ENCODE measurements at regions not wholly inside any gene's neighbourhood (a gene's known extent, or its start where the extent isn't known, plus 50 kb on each side); places are given as distances from the start of the nearest gene placed in this dataset.

DNA sequence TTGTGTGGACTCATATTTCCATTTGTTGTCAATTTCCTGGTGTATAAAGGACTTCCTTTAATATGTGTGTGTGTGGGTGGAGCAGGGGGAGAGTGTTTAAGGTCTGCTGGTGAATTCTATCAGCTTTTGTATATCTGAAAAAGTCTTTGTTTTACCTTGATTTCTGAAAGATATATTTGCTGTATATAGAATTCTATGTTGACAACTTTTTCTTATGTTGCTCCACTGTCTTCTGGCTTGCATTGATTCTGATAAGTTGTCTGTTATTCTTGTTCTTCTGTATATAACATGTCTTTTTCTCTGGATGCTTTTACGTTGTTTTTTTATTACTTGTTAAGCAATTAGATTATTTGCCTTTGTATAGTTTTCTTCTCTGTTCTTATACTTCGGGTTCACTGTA lies 90.0 kb upstream of the CEP162 start:
- Histone ChIP-seq H3K4me2 (ENCODE audit: insufficient read depth in 1 of 2, low read depth in 2 of 2, low read length in 2 of 2) (no peak overlapping the region), H2BK5ac (ENCODE audit: low read depth, low read length) (no peak overlapping the region), H3K36me3 (ENCODE audit: control insufficient read depth in 2 of 4, insufficient read depth in 4 of 4, low read length in 3 of 4) (no peaks in the 10 kb centered on the region), H3K18ac (ENCODE audit: extremely low read depth, low read length) (no peak overlapping the region), H4K20me1 (replicated peaks in 1 of 2; ENCODE audit: control insufficient read depth in 1 of 2, insufficient read depth in 2 of 2, low read length in 2 of 2) (peaks cover 0 to 1% of the 10 kb centered on the region in 2 experiments), H4K91ac (replicated peaks; ENCODE audit: insufficient read length, low read length) (no peak overlapping the region), H3K4ac (replicated peaks; ENCODE audit: insufficient read length, low read depth, low read length) (no peak overlapping the region), H3K79me1 (ENCODE audit: low read depth, low read length) (no peaks in the 10 kb centered on the region), H3K27ac (ENCODE audit: low read depth, low read length) (no peak overlapping the region), H3K4me1 (replicated peaks in 1 of 4; ENCODE audit: control insufficient read depth in 3 of 4, insufficient read depth in 4 of 4, low read length in 3 of 4) (no peaks in the 10 kb centered on the region), H3K79me2 (ENCODE audit: control insufficient read depth in 1 of 2, insufficient read depth in 2 of 2, low read length in 2 of 2) (no peaks in the 10 kb centered on the region), H3K4me3 (ENCODE audit: extremely low read depth in 1 of 4, insufficient read depth in 2 of 4, low read depth in 3 of 4, low read length in 4 of 4) (no peak overlapping the region), H4K5ac (ENCODE audit: insufficient read length, low read depth, low read length) (no peak overlapping the region), H3K56ac (replicated peaks; ENCODE audit: insufficient read length, low read depth, low read length) (no peak overlapping the region), H3K9ac (replicated peaks in 1 of 4; ENCODE audit: extremely low read depth in 1 of 4, low read depth in 3 of 4, low read length in 3 of 4) (no peak overlapping the region), H4K8ac (ENCODE audit: extremely low read depth, insufficient read depth, low read length) (no peak overlapping the region), H3K27me3 (replicated peaks in 1 of 4; ENCODE audit: control insufficient read depth in 3 of 4, extremely low read depth in 1 of 4, insufficient read depth in 3 of 4, low read length in 3 of 4) (no peaks in the 10 kb centered on the region), H2BK15ac (ENCODE audit: low read length) (no peak overlapping the region), H2BK120ac (replicated peaks; ENCODE audit: low read depth, low read length) (no peak overlapping the region), H3K23me2 (ENCODE audit: low read depth, low read length) (no peaks in the 10 kb centered on the region), H3K23ac (ENCODE audit: insufficient read length) (no peak overlapping the region), H2BK20ac (ENCODE audit: low read length) (no peak overlapping the region), H3K9me3 (ENCODE audit: insufficient read depth in 2 of 2, low read depth in 1 of 2, low read length in 1 of 2) (no peaks in the 10 kb centered on the region), H2BK12ac (ENCODE audit: low read depth, low read length) (no peak overlapping the region), H3K14ac (ENCODE audit: insufficient read length) (no peak overlapping the region), H2AFZ (ENCODE audit: low read length) (no peak overlapping the region), H2AK5ac (ENCODE audit: low read depth, low read length) (no peak overlapping the region)
- 90% methylated on average over 2 of the region's 2 CpGs; no CpG with 5 or more reads in 1 of the 2 experiments for WGBS, 2 experiments (ENCODE audit: extremely low coverage in 1 of 2, insufficient coverage in 1 of 2, insufficient read length in 1 of 2, insufficient replicate concordance in 2 of 2, low coverage in 1 of 2, low lambda C conversion rate in 2 of 2, missing lambda C conversion rate in 1 of 2)
- ChIA-PET CTCF (ENCODE audit: partially characterized antibody) (no interaction called here), POLR2A (ENCODE audit: partially characterized antibody) (no interaction called here)
- DNase-seq (ENCODE audit: low read depth in 1 of 2, low spot score in 2 of 2) = no peak
- FAIRE-seq = no peak
- TF ChIP-seq SP1 (IDR thresholded peaks at IDR 0.05; ENCODE audit: low read depth, low read length) = no peak
- TF ChIP-seq SRF (IDR thresholded peaks at IDR 0.05; ENCODE audit: low read depth, low read length) = no peak
- no peak for TF ChIP-seq TCF12 (IDR thresholded peaks at IDR 0.05; ENCODE audit: low read depth, low read length)
- no peak for TF ChIP-seq NRF1 (IDR thresholded peaks at IDR 0.05; ENCODE audit: low read depth, low read length)
- TF ChIP-seq CHD2 (IDR thresholded peaks at IDR 0.05; ENCODE audit: low read length) = no peak
- no peak for TF ChIP-seq TAF7 (optimal IDR thresholded peaks at IDR 0.05; ENCODE audit: borderline replicate concordance, low read depth, low read length)
- no peak for TF ChIP-seq TBP (IDR thresholded peaks at IDR 0.05; ENCODE audit: low read depth, low read length)
- no peak for TF ChIP-seq PHF8 (conservative IDR thresholded peaks at IDR 0.05; ENCODE audit: low read depth, low read length)

Data from H1 (cell line).